H7 (cell line): ENCODE measurements at regions not wholly inside any gene's neighbourhood (a gene's known extent, or its start where the extent isn't known, plus 50 kb on each side); places are given as distances from the start of the nearest gene placed in this dataset.

ENCODE experiments used
- DNase-seq: peaks from one replicate; pipeline ENCODE4 v3.0.0; 2012
- H3K27me3 ChIP-seq: 2 replicates; pipeline ENCODE4 v1.6.0; 2011; ENCODE audit warnings: mild to moderate bottlenecking, low read length; ENCODE audit not compliant: control insufficient read depth, insufficient read depth
- H3K36me3 ChIP-seq: replicated peaks from 2 replicates; pipeline ENCODE4 v1.5.1; 2011; ENCODE audit warnings: low read length; ENCODE audit not compliant: control insufficient read depth, insufficient read depth
- H3K4me3 ChIP-seq: 2 replicates; pipeline ENCODE4 v1.5.1; 2011; ENCODE audit warnings: low read depth, mild to moderate bottlenecking, control low read depth, low read length, moderate library complexity; ENCODE audit not compliant: insufficient read depth

DNA sequence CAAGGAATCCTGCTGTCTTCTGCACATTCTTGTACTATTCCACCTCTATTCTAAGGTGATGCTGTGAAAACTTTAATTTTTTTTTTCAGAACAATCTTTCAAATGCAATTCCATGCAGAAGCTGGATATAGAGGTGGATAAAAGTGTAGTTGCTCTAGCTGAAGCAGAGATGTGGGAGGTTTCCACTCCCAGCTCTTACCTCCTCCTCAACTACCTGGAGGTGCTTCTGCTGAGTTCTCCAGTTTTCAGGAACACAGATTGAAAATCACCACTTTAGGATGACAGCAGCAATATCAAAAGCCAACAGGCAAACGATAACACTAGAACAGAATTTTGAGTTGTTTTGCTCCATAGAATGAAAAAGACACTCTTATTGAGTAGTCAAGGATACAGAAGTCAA lies 51.1 kb upstream of the FAM98A start:
- no peaks in the 10 kb centered on the region for H3K36me3 ChIP-seq
- no peak overlapping the region for H3K4me3 ChIP-seq
- no peaks in the 10 kb centered on the region for H3K27me3 ChIP-seq
- DNase-seq = no peak
